ENCODE measurements at regions not wholly inside any gene's neighbourhood (a gene's known extent, or its start where the extent isn't known, plus 50 kb on each side); places are given as distances from the start of the nearest gene placed in this dataset.

DNA sequence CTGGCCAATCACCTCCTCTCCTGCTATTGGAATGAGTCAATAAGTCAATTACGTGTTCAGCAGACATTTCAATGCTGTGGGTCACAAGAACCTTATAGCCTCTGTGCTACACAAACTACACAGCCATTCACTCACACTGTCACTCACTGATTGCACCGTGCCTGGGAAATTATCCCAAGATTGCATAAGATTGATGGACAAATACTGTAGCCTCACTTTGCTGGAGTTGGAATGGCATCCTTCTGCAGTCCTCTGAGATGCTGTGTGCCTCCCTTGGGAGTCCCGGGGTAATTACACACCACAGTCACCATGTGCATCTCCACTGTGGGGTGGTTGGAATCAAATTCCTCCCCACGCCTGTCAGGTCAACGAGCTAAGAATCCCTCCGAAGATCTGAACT, 358.7 kb upstream of the MGMT start:
- peaks cover 9% of the 10 kb centered on the region for H3K4me1 Mint-ChIP-seq (ENCODE audit: low read depth)
- no peak overlapping the region for H3K4me3 Mint-ChIP-seq
- no peaks in the 10 kb centered on the region for H3K27me3 Mint-ChIP-seq
- H3K27ac Mint-ChIP-seq: no peak overlapping the region
- no peaks in the 10 kb centered on the region for H3K9me3 Mint-ChIP-seq
- no peaks in the 10 kb centered on the region for H3K36me3 Mint-ChIP-seq (ENCODE audit: low read depth)

DNA sequence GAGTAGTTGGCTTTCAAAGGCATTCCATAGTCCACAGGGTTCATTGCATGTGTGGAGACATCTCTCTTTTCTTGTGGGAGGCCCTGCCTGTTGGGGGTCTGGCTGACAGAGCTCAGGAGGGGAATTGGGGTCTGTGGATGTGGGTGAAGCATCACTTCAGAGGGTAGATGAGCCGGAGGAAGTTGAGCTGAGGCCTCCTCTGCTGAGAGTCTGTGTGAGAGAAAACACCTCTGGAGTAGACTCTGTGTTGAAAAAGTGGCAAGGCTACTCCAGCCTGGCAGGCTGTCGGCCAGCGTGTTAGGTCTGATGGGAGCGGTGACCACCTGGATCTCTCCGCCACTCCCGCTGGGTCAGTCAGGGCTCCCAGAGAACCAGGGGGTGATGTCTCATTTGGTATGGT, 358.0 kb upstream of the MGMT start:
- Mint-ChIP-seq H3K4me3 (no peak overlapping the region), H3K36me3 (ENCODE audit: low read depth) (no peaks in the 10 kb centered on the region), H3K9me3 (no peaks in the 10 kb centered on the region), H3K27ac (no peak overlapping the region), H3K27me3 (no peaks in the 10 kb centered on the region), H3K4me1 (ENCODE audit: low read depth) (peaks cover 5% of the 10 kb centered on the region)

DNA sequence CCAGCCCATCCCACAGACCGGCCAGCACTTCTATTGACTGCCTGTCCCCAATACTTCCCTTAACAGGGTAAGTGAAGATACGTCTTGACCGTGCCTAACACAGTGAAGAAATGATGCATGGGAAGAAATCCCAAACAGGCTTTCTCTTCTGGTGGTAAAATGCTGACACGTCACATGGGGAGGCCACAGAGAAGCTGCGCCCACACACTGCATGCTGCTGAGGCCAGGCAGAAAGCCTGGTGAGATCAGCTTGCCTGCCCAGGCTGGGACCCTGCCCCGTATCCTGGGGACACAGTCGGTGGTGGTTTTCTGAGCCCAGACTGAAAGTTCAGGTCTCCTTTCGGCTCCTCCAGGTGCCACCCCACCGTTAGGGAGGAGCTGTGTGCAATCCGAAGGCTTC, 356.3 kb upstream of the MGMT start:
- Mint-ChIP-seq H3K36me3 (ENCODE audit: low read depth) (no peaks in the 10 kb centered on the region), H3K27me3 (no peaks in the 10 kb centered on the region), H3K27ac (no peak overlapping the region), H3K4me3 (no peak overlapping the region), H3K9me3 (no peaks in the 10 kb centered on the region), H3K4me1 (ENCODE audit: low read depth) (no peaks in the 10 kb centered on the region)

DNA sequence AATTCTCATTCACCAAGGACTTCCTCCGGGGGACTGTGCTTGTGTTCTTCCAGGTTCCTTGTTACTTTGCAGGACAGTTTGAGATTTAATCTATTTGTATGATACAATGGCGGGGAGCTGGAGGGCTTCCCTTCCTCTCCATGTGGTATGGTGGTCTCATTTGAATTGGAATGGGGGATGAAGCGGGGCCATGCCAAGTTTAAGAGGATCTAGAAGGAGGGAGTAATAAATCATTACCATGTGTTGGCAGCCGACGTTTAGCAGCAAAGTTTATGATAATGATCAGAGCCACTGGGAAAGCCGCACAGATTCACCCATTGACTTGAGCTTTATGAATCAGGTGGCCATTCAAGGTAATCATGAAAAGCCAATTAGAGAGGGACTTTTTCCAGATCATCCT, 355.1 kb upstream of the MGMT start:
- no peak overlapping the region for H3K4me3 Mint-ChIP-seq
- H3K27me3 Mint-ChIP-seq: no peaks in the 10 kb centered on the region
- H3K4me1 Mint-ChIP-seq (ENCODE audit: low read depth): no peaks in the 10 kb centered on the region
- H3K27ac Mint-ChIP-seq: no peak overlapping the region
- H3K36me3 Mint-ChIP-seq (ENCODE audit: low read depth): no peaks in the 10 kb centered on the region
- no peaks in the 10 kb centered on the region for H3K9me3 Mint-ChIP-seq

DNA sequence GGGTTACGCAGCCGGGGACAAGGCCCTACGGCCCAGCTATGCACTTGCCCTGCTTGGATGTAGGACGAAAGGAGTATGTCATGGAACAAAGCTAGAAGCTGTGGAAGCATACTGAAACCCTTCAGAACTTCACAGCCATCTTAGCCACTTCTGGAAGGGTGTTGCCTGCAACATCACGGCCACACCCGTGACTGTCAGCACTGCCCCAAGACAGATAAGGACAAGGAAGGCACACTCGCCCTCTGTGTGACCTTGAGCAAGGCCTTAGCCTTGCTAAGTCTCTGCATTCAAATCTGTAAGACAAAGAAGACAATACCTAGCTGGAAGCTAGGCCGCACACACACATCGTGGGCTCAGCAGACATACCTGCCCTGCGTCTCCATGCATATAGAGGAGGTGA, 352.5 kb upstream of the MGMT start:
- no peak overlapping the region for H3K27ac Mint-ChIP-seq
- no peaks in the 10 kb centered on the region for H3K27me3 Mint-ChIP-seq
- H3K36me3 Mint-ChIP-seq (ENCODE audit: low read depth): no peaks in the 10 kb centered on the region
- no peaks in the 10 kb centered on the region for H3K4me1 Mint-ChIP-seq (ENCODE audit: low read depth)
- H3K9me3 Mint-ChIP-seq: no peaks in the 10 kb centered on the region
- H3K4me3 Mint-ChIP-seq: no peak overlapping the region

DNA sequence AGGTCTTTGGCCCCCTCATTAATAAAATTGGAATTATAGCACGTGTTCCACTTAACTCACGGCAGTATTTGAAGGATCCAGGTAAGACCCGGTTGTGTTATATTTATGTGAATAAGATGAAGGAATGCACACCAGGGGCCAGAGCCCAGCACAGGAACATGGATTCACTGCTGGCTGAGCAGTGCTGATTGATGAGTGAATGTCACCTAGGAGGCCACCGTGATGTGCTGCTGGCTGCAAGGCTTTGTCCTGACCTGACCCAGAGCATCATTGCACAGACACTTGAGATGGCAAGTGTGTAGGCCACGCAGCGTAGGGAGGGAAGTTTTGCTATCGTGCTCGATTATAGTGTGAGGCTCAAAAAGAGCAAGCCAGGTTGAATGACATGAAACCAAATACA, 350.7 kb upstream of the MGMT start:
- no peaks in the 10 kb centered on the region for H3K36me3 Mint-ChIP-seq (ENCODE audit: low read depth)
- no peaks in the 10 kb centered on the region for H3K9me3 Mint-ChIP-seq
- H3K27me3 Mint-ChIP-seq: no peaks in the 10 kb centered on the region
- no peak overlapping the region for H3K4me3 Mint-ChIP-seq
- no peak overlapping the region for H3K27ac Mint-ChIP-seq
- peaks cover 3% of the 10 kb centered on the region for H3K4me1 Mint-ChIP-seq (ENCODE audit: low read depth)

DNA sequence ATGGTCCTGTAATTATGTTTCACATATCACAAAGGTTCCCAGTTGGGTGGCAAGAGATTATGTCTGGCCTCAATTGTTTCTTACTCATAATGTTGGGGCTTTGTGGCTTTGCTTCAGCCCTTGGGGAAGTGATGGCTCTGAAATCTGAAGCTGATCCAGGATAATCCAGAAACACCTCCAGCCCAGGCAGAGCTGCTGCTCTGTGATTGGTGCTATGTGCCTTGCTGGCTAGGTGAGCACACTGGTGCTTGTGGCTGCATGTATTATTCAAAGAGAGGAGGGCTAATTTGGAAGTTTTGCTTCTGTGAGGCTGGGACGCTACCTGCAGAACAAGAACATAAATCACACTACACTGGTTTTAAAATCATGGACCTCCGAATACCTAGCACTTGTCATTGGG, 346.6 kb upstream of the MGMT start:
- Mint-ChIP-seq H3K4me1 (ENCODE audit: low read depth) (peaks cover 4% of the 10 kb centered on the region), H3K27me3 (no peaks in the 10 kb centered on the region), H3K36me3 (ENCODE audit: low read depth) (no peaks in the 10 kb centered on the region), H3K4me3 (no peak overlapping the region), H3K27ac (no peak overlapping the region), H3K9me3 (peaks cover 2% of the 10 kb centered on the region)

DNA sequence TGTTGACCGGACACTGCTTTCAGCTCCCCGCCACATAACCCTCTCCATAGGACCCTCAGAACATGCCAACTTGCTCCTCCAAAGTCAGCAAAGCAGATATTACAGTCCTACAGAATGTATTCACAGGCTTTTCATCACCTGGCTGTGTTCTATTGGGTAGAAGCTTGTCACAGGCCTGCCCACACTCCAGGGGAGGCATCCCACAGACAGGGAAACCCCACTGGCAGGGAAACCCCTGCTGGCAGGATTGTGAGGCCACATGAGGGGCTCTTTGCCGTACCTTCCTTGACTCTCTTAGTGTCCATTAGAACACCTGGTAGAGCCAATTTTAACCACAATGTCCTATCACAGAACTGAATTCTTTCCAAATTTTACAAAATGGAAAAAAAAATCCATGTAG, 344.2 kb upstream of the MGMT start:
- H3K36me3 Mint-ChIP-seq (ENCODE audit: low read depth): no peaks in the 10 kb centered on the region
- no peak overlapping the region for H3K27ac Mint-ChIP-seq
- no peak overlapping the region for H3K4me3 Mint-ChIP-seq
- peaks cover 4% of the 10 kb centered on the region for H3K4me1 Mint-ChIP-seq (ENCODE audit: low read depth)
- H3K9me3 Mint-ChIP-seq: peaks cover 6% of the 10 kb centered on the region
- no peaks in the 10 kb centered on the region for H3K27me3 Mint-ChIP-seq

DNA sequence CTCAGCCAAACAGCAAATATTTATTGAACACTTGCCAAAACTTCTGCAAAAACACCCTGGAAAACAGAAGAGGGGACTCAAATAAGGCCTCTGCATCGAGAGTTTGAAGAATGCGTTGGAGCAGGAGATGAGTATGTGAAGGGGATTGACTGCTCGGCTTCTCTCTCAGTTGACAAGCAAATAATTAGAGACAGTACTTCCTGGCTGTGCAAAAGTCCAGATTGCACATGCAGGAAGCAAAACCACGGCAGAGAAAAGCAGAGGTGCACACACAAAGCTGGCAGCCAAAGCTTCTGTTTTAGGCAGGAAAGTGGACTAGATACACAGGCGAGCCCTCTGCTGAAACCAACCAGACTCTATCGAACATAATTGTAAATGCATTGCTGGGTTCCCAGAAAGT, 343.6 kb upstream of the MGMT start:
- Mint-ChIP-seq H3K4me3 (no peak overlapping the region), H3K27ac (no peak overlapping the region), H3K4me1 (ENCODE audit: low read depth) (peaks cover 4% of the 10 kb centered on the region), H3K36me3 (ENCODE audit: low read depth) (no peaks in the 10 kb centered on the region), H3K27me3 (no peaks in the 10 kb centered on the region), H3K9me3 (peaks cover 6% of the 10 kb centered on the region)

DNA sequence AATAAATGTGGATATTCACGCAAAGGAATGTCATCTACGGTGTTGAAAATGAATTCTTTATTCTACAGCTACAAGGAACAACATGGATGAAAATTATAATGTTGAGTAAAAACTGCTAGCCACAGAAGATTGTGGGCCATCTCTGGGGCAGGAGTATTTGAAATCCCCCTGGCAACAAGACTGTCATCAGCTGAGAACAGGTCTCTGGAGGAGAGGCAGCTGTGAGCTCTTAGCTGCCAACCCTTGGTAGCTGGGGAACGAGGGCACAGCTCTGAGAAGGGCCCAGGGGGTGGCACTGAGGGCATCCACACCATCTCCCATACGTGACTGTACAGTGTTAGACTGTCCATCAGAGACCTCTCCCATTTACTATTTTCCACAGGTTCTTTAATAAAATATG, 340.1 kb upstream of the MGMT start:
- no peaks in the 10 kb centered on the region for H3K27me3 Mint-ChIP-seq
- H3K27ac Mint-ChIP-seq: no peak overlapping the region
- H3K36me3 Mint-ChIP-seq (ENCODE audit: low read depth): no peaks in the 10 kb centered on the region
- H3K4me1 Mint-ChIP-seq (ENCODE audit: low read depth): no peaks in the 10 kb centered on the region
- peaks cover 6% of the 10 kb centered on the region for H3K9me3 Mint-ChIP-seq
- H3K4me3 Mint-ChIP-seq: no peak overlapping the region

DNA sequence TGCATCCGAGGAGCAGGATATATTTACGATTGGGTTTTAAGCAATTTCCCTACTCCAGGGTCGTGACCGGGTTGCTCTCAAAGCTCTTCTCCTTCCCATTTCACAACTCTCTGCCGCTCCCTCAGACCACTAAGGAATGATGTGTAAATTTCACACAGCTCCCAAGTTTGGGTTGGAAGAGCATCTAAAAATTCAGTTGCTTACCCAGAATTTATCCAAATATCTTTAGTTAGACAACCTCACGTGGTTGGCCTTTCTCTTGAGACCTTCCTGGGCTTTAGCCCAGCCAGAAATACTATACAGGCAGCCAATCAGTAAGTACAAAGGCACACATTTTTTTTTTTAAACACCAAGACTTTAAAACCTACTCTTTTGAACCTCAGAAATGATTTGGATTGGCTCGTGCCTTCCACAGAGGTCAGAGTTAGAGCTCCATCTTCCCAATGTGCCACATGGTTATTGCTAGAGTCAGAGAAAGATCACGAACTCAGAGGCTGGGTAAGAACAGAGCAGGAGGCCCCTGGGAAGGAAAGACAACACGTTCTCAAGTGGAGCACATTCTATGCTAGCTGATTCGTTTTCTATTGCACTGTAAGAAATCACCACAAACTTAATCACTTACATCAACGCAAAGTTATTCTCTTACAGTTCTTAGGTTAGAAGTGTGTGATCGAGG, 335.4 kb upstream of the MGMT start:
- no peak overlapping the region for H3K4me3 Mint-ChIP-seq
- no peaks in the 10 kb centered on the region for H3K9me3 Mint-ChIP-seq
- H3K4me1 Mint-ChIP-seq (ENCODE audit: low read depth): no peaks in the 10 kb centered on the region
- H3K27me3 Mint-ChIP-seq: no peaks in the 10 kb centered on the region
- H3K27ac Mint-ChIP-seq: no peak overlapping the region
- no peaks in the 10 kb centered on the region for H3K36me3 Mint-ChIP-seq (ENCODE audit: low read depth)

DNA sequence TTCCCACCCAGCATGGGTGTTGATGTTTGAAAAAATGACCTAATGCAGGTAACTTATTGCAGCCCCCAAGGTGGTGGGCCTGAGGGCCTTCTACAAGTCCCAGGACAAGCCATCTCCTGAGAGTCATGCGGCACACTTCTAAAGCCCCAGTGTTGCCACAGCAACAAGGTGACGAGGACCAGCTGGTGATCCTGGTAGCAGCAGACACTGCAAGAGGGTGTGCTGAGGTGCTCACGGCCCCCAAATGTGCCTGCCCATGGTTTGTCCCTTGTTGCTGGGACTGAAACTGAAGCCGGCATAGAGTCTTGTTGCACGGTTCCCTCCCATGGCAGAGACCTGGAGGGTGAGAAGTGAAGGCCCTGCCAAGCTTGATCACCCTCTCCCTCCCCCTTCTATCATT, 333.2 kb upstream of the MGMT start:
- H3K36me3 Mint-ChIP-seq (ENCODE audit: low read depth): no peaks in the 10 kb centered on the region
- no peak overlapping the region for H3K4me3 Mint-ChIP-seq
- no peaks in the 10 kb centered on the region for H3K4me1 Mint-ChIP-seq (ENCODE audit: low read depth)
- H3K27ac Mint-ChIP-seq: no peak overlapping the region
- H3K27me3 Mint-ChIP-seq: no peaks in the 10 kb centered on the region
- H3K9me3 Mint-ChIP-seq: no peaks in the 10 kb centered on the region

DNA sequence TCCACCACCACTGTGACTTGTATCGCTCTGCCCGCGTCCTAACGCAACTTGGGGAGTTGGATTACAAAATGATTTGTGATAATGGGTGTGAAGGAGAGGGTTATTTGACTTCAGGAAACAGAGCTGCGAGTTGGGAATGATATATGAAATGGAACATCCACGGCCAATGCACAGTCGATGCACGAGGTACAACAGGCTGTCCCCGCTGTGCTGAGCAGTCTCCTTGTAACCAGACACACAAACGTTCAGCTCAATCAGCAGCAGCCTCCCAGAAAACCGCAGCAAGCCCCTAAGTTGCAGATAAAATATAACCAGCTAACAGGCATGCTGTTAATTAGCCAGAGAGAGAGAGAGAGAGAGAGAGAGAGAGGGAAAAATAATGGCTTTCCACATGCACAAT, 332.7 kb upstream of the MGMT start:
- H3K4me1 Mint-ChIP-seq (ENCODE audit: low read depth): no peaks in the 10 kb centered on the region

DNA sequence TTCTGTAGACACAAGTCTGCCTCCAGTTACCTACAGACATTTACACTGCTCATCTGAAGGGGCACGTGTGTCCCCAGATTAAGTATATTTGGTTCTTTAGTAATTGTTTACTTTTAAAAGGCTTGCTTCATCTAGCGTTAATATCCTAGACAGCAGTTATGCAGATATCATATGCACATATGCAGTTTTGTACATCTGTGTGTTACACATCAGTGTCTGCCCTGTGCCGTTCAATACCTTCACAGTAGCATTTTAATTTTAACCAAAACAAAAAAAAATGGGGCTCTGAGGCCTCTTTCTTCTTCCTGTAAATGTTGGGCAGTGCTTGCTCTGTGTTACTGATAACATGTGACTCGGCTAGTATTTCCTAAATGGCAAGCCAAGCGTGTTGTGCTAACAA, 331.4 kb upstream of the MGMT start:
- H3K36me3 Mint-ChIP-seq (ENCODE audit: low read depth): no peaks in the 10 kb centered on the region
- peaks cover 5% of the 10 kb centered on the region for H3K27me3 Mint-ChIP-seq
- no peak overlapping the region for H3K27ac Mint-ChIP-seq
- H3K4me1 Mint-ChIP-seq (ENCODE audit: low read depth): peaks cover 2% of the 10 kb centered on the region
- no peak overlapping the region for H3K4me3 Mint-ChIP-seq
- H3K9me3 Mint-ChIP-seq: no peaks in the 10 kb centered on the region

More for the DNA sequence above, 332.7 kb upstream of the MGMT start:
- Mint-ChIP-seq H3K27ac (no peak overlapping the region), H3K9me3 (no peaks in the 10 kb centered on the region), H3K36me3 (ENCODE audit: low read depth) (no peaks in the 10 kb centered on the region), H3K27me3 (no peaks in the 10 kb centered on the region), H3K4me3 (no peak overlapping the region)

DNA sequence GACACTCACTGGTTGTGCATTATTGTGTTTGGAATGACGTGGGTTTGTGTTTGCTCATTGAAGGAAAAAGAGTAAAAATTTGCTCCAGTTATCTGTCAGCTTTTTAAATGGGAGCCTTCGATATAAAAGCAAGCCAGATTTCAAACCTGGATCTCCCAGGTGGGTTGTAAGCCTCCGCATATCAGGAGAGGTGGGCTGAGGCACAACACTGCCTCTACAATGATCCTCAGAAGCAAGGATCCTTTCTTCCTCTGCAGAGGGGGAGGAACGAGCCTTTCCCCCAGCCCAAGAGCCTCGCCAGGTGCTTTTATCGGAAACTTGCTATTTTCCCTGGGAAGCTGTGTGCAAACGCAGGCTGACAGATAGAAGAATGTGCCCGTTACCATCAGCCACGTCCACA, 331.0 kb upstream of the MGMT start:
- Mint-ChIP-seq H3K36me3 (ENCODE audit: low read depth) (no peaks in the 10 kb centered on the region), H3K27ac (no peak overlapping the region), H3K4me3 (no peak overlapping the region), H3K27me3 (peaks cover 5% of the 10 kb centered on the region), H3K4me1 (ENCODE audit: low read depth) (peaks cover 7% of the 10 kb centered on the region), H3K9me3 (no peaks in the 10 kb centered on the region)

DNA sequence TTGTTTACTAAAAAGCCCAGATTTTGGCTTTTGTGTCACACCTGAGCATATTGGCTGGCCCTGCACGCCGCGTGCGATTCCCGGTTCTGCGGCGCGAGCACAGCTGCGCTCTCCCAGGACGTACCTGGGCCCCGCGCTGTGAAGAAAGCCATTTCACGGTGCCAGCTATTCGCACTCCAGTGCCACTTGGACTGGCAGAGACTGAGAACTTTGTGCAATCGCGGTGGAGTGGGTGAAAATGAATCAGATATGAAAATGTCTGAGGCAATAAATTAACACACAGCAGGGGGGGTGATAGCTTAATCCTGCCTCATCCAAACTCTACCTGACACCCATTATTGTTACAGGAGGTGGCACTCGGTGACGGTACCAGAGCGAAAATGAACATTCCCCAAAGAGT, 330.1 kb upstream of the MGMT start:
- H3K4me1 Mint-ChIP-seq (ENCODE audit: low read depth): peaks cover 9% of the 10 kb centered on the region
- H3K27me3 Mint-ChIP-seq: peaks cover 5% of the 10 kb centered on the region
- no peak overlapping the region for H3K27ac Mint-ChIP-seq
- no peak overlapping the region for H3K4me3 Mint-ChIP-seq
- no peaks in the 10 kb centered on the region for H3K9me3 Mint-ChIP-seq
- no peaks in the 10 kb centered on the region for H3K36me3 Mint-ChIP-seq (ENCODE audit: low read depth)

All from stimulated activated naive CD8-positive, alpha-beta T cell treated with anti-CD3 and anti-CD28 coated beads, Interleukin-15, Interleukin-2, amounts not matched to agents 100 ng/mL and 50 ng/mL, for 24 hours (primary cell).